ENCODE measurements at regions not wholly inside any gene's neighbourhood (a gene's known extent, or its start where the extent isn't known, plus 50 kb on each side); places are given as distances from the start of the nearest gene placed in this dataset.

- DNase-seq (no peak), ATAC-seq (no peak)
- intact Hi-C loops (cut with DNase I) = loop anchor here in 5 of 10 donors (5.0 to 10.0 kb wide), 5 partner anchors 240 to 1128 kb away; no protein-coding TSS in a partner anchor
- Histone ChIP-seq H3K4me3 (no peak overlapping the region), H3K27me3 (no peaks in the 10 kb centered on the region), H3K36me3 (no peaks in the 10 kb centered on the region), H3K4me1 (peaks cover 7 to 66% (median 43%) of the 10 kb centered on the region in 12 donors), H3K27ac (peak overlapping the region in 1 of 12 donors; percentile 75), H3K9me3 (no peaks in the 10 kb centered on the region)
- 79 to 85% (median 81%) methylated on average over 4 of the region's 4 CpGs for WGBS, 4 donors
- TF ChIP-seq, protein P1, sequence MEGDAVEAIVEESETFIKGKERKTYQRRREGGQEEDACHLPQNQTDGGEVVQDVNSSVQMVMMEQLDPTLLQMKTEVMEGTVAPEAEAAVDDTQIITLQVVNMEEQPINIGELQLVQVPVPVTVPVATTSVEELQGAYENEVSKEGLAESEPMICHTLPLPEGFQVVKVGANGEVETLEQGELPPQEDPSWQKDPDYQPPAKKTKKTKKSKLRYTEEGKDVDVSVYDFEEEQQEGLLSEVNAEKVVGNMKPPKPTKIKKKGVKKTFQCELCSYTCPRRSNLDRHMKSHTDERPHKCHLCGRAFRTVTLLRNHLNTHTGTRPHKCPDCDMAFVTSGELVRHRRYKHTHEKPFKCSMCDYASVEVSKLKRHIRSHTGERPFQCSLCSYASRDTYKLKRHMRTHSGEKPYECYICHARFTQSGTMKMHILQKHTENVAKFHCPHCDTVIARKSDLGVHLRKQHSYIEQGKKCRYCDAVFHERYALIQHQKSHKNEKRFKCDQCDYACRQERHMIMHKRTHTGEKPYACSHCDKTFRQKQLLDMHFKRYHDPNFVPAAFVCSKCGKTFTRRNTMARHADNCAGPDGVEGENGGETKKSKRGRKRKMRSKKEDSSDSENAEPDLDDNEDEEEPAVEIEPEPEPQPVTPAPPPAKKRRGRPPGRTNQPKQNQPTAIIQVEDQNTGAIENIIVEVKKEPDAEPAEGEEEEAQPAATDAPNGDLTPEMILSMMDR (IDR thresholded peaks at IDR 0.05) = no peak
- no peak for TF ChIP-seq POLR2A (IDR thresholded peaks at IDR 0.05)
Measured at GRCh38 chr3:178082326-178082906, 453.8 kb upstream of the KCNMB2 start.

DNA sequence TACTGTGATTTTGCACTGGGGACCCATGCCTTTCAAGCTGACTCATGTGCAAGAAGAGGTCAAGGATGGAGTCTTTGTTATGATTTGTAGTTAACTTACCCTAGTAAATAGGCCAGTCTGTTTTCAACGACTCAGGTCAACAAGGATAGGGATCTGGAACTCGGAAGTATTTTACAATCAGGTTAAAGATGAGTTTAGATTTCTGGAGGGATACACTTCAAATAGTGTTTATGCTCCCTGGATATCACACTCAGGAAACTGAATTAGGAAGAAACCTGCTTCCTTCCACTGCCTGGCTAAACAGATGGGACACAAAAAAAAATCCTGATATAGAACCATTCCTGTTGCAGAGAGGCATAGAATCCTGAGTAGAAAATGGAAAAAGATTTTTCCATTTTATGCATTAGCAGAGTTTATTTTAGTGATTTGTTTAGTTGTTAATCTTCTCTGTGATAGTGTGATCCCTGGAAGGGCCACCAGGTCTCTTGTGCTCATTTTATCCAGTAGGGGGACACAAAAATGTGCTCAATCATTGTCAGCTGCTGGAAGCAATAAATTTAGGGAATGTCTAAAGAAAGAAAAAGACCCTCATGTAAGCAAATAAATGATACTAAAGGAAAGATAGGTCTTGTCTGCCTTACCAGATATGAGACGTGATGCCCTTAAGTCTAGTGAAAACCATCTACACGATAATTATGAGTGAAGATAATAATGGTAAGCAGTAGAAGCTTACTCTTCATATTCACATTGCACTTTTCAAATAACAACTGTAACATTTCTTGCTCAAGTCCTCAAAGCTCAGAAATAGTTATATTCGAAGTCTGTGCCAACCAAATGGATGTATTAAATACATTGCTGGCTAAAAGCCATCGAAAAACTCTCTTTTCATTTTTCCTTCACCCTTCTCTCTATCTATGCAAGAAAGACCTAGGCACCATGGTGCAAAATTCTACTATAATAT lies 452.1 kb upstream of the KCNMB2 start:
- no peak for TF ChIP-seq POLR2A (IDR thresholded peaks at IDR 0.05)
- TF ChIP-seq, protein P1 (IDR thresholded peaks at IDR 0.05) = peak; percentile 38 to 70 (median 52)
- H3K27ac ChIP-seq = peak overlapping the region; percentile 12 to 90 (median 76)
- DNase-seq = no peak
- peaks cover 7 to 59% (median 36%) of the 10 kb centered on the region in 12 donors for H3K4me1 ChIP-seq
- intact Hi-C loops (cut with DNase I) = loop anchor here in 5 of 10 donors (5.0 to 10.0 kb wide), 5 partner anchors 238 to 1129 kb away; no protein-coding TSS in a partner anchor
- ATAC-seq = peak in 3 of 4 donors; percentile 34 to 51 (median 49)
- no peaks in the 10 kb centered on the region for H3K9me3 ChIP-seq
- no peak overlapping the region for H3K4me3 ChIP-seq
- H3K36me3 ChIP-seq = no peaks in the 10 kb centered on the region
- no peaks in the 10 kb centered on the region for H3K27me3 ChIP-seq
- WGBS, 4 donors = 43 to 57% (median 45%) methylated on average over 6 of the region's 6 CpGs

DNA sequence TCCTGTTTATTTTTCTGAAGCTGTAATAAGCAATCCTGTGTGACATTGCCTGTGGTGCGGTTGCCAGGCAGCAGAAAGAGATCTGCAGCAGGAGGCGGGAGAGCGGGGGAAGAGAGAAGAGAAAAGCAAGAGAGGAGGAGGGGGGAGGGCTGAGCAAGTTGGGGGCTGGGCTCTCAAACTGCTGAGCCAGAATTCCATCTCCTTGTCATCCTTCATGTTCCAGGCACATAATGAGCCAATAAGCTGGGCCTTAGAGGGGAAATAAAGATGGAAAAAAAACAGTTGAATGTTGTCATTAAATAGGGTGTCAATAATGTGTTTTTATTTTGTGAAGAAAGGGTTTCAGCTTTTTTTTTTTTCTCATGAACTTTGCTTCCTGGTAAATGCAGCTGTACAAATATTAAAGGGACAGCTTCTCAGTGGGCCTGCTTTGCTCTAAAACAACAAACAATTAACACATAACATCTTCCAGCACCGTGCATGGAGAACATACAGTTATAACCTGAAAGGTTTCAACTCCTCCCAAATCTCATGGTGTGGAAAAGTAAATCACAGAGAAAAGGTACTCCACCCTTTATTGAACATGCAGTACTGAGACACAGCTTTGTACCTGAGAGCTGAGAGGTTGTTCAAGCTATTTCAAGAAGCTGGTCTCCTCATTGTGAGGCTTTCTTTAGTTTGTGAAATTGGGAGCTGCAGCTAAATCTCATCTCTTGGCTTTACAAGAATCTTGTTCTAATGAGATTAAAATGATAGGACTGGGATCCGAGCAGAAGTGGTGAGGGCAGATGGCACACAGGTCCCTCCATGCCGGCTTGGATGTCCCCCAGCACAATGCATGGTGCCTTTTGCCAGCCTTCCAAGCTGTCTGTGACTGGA lies 451.1 kb upstream of the KCNMB2 start:
- TF ChIP-seq POLR2A (IDR thresholded peaks at IDR 0.05) = no peak
- TF ChIP-seq, protein P1 (IDR thresholded peaks at IDR 0.05) = no peak
- Histone ChIP-seq H3K27ac (peak overlapping the region in 11 of 12 donors; percentile 39 to 90 (median 77)), H3K4me1 (peaks cover 7 to 49% (median 34%) of the 10 kb centered on the region in 12 donors), H3K36me3 (no peaks in the 10 kb centered on the region), H3K9me3 (no peaks in the 10 kb centered on the region), H3K27me3 (no peaks in the 10 kb centered on the region), H3K4me3 (no peak overlapping the region)
- WGBS, 4 donors = 22 to 37% (median 29%) methylated on average over 6 of the region's 6 CpGs
- intact Hi-C loops (cut with DNase I) = loop anchor here in 5 of 10 donors (5.0 to 10.0 kb wide), 6 partner anchors 82 to 1130 kb away; no protein-coding TSS in a partner anchor
- ATAC-seq = peak; percentile 92 to 98 (median 95)
- peak; percentile 84 to 91 (median 86) for DNase-seq

Data from heart left ventricle (tissue), 16 donors.